Chondrocyte (in vitro differentiated cells): ENCODE measurements at regions not wholly inside any gene's neighbourhood (a gene's known extent, or its start where the extent isn't known, plus 50 kb on each side); places are given as distances from the start of the nearest gene placed in this dataset.

ENCODE experiments used
- DNase-seq: peaks from one replicate; pipeline ENCODE4 v3.0.0; 2021; ENCODE audit warnings: mixed read lengths, low spot score
- H3K27ac Mint-ChIP-seq: one replicate; pipeline ENCODE4 v1.8.0; 2021; ENCODE audit warnings: mild to moderate bottlenecking, moderate library complexity, mixed read lengths; ENCODE audit not compliant: unreplicated experiment
- H3K27me3 Mint-ChIP-seq: 2 replicates; pipeline ENCODE4 v1.8.0; 2021; ENCODE audit warnings: low read depth, mixed read lengths
- H3K36me3 Mint-ChIP-seq: 2 replicates; pipeline ENCODE4 v1.8.0; 2021; ENCODE audit warnings: low read depth, mixed read lengths
- H3K4me1 Mint-ChIP-seq: 2 replicates; pipeline ENCODE4 v1.8.0; 2021; ENCODE audit warnings: low read depth, mild to moderate bottlenecking, mixed read lengths
- H3K4me3 Mint-ChIP-seq: one replicate; pipeline ENCODE4 v1.8.0; 2021; ENCODE audit warnings: mild to moderate bottlenecking, moderate library complexity, mixed read lengths; ENCODE audit not compliant: unreplicated experiment
- H3K9me3 Mint-ChIP-seq: 2 replicates; pipeline ENCODE4 v1.8.0; 2021; ENCODE audit warnings: low read depth, mixed read lengths
- CTCF ChIP-seq: fragments of 200-600 bp; sonication (generic); IDR thresholded peaks from 2 replicates; pipeline ENCODE4 v1.5.0; 2021; ENCODE audit warnings: antibody characterized with exemption, mild to moderate bottlenecking, moderate library complexity

- H3K9me3 Mint-ChIP-seq = no peaks in the 10 kb centered on the region
- no peak for TF ChIP-seq CTCF
- no peak overlapping the region for H3K4me3 Mint-ChIP-seq
- peaks cover 2% of the 10 kb centered on the region for H3K27me3 Mint-ChIP-seq
- no peaks in the 10 kb centered on the region for H3K36me3 Mint-ChIP-seq
- DNase-seq = no peak
- H3K4me1 Mint-ChIP-seq = peaks cover 42% of the 10 kb centered on the region
- no peak overlapping the region for H3K27ac Mint-ChIP-seq
Observed at GRCh38 chr13:75222031-75222430, 259.9 kb downstream of the TBC1D4 start.

- no peak for TF ChIP-seq CTCF
- Mint-ChIP-seq H3K4me1 (peaks cover 39% of the 10 kb centered on the region), H3K4me3 (no peak overlapping the region), H3K36me3 (no peaks in the 10 kb centered on the region), H3K27me3 (peaks cover 2% of the 10 kb centered on the region), H3K9me3 (no peaks in the 10 kb centered on the region), H3K27ac (no peak overlapping the region)
- DNase-seq = no peak
Observed at GRCh38 chr13:75220861-75221260, 261.1 kb downstream of the TBC1D4 start.

GRCh38 chr13:75220238-75220542, 261.8 kb downstream of the TBC1D4 start:
- H3K27ac Mint-ChIP-seq = no peak overlapping the region
- no peak for DNase-seq
- H3K9me3 Mint-ChIP-seq = no peaks in the 10 kb centered on the region
- no peak for TF ChIP-seq CTCF
- no peak overlapping the region for H3K4me3 Mint-ChIP-seq
- no peaks in the 10 kb centered on the region for H3K36me3 Mint-ChIP-seq
- peaks cover 2% of the 10 kb centered on the region for H3K27me3 Mint-ChIP-seq
- H3K4me1 Mint-ChIP-seq = peaks cover 36% of the 10 kb centered on the region

GRCh38 chr13:75219479-75220237, 262.3 kb downstream of the TBC1D4 start:
- peak overlapping the region; percentile 73 for H3K4me3 Mint-ChIP-seq
- H3K9me3 Mint-ChIP-seq = no peaks in the 10 kb centered on the region
- peaks cover 36% of the 10 kb centered on the region for H3K4me1 Mint-ChIP-seq
- peaks cover 2% of the 10 kb centered on the region for H3K27me3 Mint-ChIP-seq
- TF ChIP-seq CTCF = peak; percentile 98
- DNase-seq = peak; percentile 96
- H3K27ac Mint-ChIP-seq = peak overlapping the region; percentile 36
- no peaks in the 10 kb centered on the region for H3K36me3 Mint-ChIP-seq

GRCh38 chr13:75217949-75218348, 264.0 kb downstream of the TBC1D4 start:
- Mint-ChIP-seq H3K4me3 (no peak overlapping the region), H3K4me1 (peaks cover 36% of the 10 kb centered on the region), H3K36me3 (no peaks in the 10 kb centered on the region), H3K27me3 (peaks cover 2% of the 10 kb centered on the region), H3K9me3 (no peaks in the 10 kb centered on the region), H3K27ac (peak overlapping the region; percentile 9)
- no peak for DNase-seq
- TF ChIP-seq CTCF = peak; percentile 65
